Muscle layer of colon (tissue), 2 donors: ENCODE measurements at regions not wholly inside any gene's neighbourhood (a gene's known extent, or its start where the extent isn't known, plus 50 kb on each side); places are given as distances from the start of the nearest gene placed in this dataset.

ENCODE experiments used
- H3K27ac ChIP-seq: one replicate; pipeline ENCODE4 v1.7.0; 2013; ENCODE audit warnings: low read depth, mild to moderate bottlenecking, low read length, moderate library complexity
- H3K27me3 ChIP-seq, 2 donors: one replicate each; pipeline ENCODE4 v1.7.0; 2013; ENCODE audit warnings: low read length in 2 of 2, mild to moderate bottlenecking in 2 of 2; ENCODE audit not compliant: insufficient read depth in 2 of 2, control insufficient read depth in 1 of 2
- H3K36me3 ChIP-seq: one replicate; pipeline ENCODE4 v1.7.0; 2013; ENCODE audit warnings: mild to moderate bottlenecking, low read length; ENCODE audit not compliant: insufficient read depth
- H3K4me1 ChIP-seq: one replicate; pipeline ENCODE4 v1.7.0; 2013; ENCODE audit warnings: mild to moderate bottlenecking, low read length; ENCODE audit not compliant: insufficient read depth
- H3K4me3 ChIP-seq, 2 donors: one replicate each; pipeline ENCODE4 v1.7.0; 2013; ENCODE audit warnings: low read length in 2 of 2, low read depth in 1 of 2, mild to moderate bottlenecking in 1 of 2, moderate library complexity in 1 of 2
- H3K9ac ChIP-seq: one replicate; pipeline ENCODE4 v1.7.0; 2013; ENCODE audit warnings: low read length
- H3K9me3 ChIP-seq: one replicate; pipeline ENCODE4 v1.7.0; 2013; ENCODE audit warnings: mild to moderate bottlenecking, low read length
- donor health status: abdominal sarcoma.
- donor health status: Adenocarcinoma of cecum.

- H3K4me3 ChIP-seq: no peak overlapping the region
- H3K9me3 ChIP-seq: no peaks in the 10 kb centered on the region
- no peak overlapping the region for H3K27ac ChIP-seq
- no peak overlapping the region for H3K9ac ChIP-seq
- H3K4me1 ChIP-seq: peaks cover 43% of the 10 kb centered on the region
- no peaks in the 10 kb centered on the region for H3K27me3 ChIP-seq
- no peaks in the 10 kb centered on the region for H3K36me3 ChIP-seq
These were observed 80.1 kb downstream of the CD164 start for GRCh38 chr6:109302176-109302575.

GRCh38 chr6:109301418-109301817, 80.8 kb downstream of the CD164 start:
- no peak overlapping the region for H3K4me3 ChIP-seq
- H3K9ac ChIP-seq: no peak overlapping the region

GRCh38 chr6:109300874-109301273, 81.4 kb downstream of the CD164 start:
- no peaks in the 10 kb centered on the region for H3K9me3 ChIP-seq
- H3K36me3 ChIP-seq: no peaks in the 10 kb centered on the region
- H3K9ac ChIP-seq: no peak overlapping the region
- H3K27ac ChIP-seq: peak overlapping the region; percentile 64
- no peaks in the 10 kb centered on the region for H3K27me3 ChIP-seq
- H3K4me1 ChIP-seq: peaks cover 51% of the 10 kb centered on the region
- H3K4me3 ChIP-seq: no peak overlapping the region

More at GRCh38 chr6:109301418-109301817, 80.8 kb downstream of the CD164 start:
- H3K27me3 ChIP-seq: no peaks in the 10 kb centered on the region
- no peaks in the 10 kb centered on the region for H3K9me3 ChIP-seq
- peak overlapping the region; percentile 64 for H3K27ac ChIP-seq
- no peaks in the 10 kb centered on the region for H3K36me3 ChIP-seq
- H3K4me1 ChIP-seq: peaks cover 50% of the 10 kb centered on the region

GRCh38 chr6:109299776-109300564, 82.3 kb downstream of the CD164 start:
- H3K27me3 ChIP-seq: no peaks in the 10 kb centered on the region
- peak overlapping the region; percentile 66 for H3K27ac ChIP-seq
- H3K4me3 ChIP-seq: no peak overlapping the region
- no peak overlapping the region for H3K9ac ChIP-seq
- H3K9me3 ChIP-seq: no peaks in the 10 kb centered on the region
- H3K36me3 ChIP-seq: no peaks in the 10 kb centered on the region
- peaks cover 51% of the 10 kb centered on the region for H3K4me1 ChIP-seq

- H3K27me3 ChIP-seq: no peaks in the 10 kb centered on the region
- H3K9ac ChIP-seq: no peak overlapping the region
- H3K4me3 ChIP-seq: no peak overlapping the region
- no peaks in the 10 kb centered on the region for H3K9me3 ChIP-seq
- H3K4me1 ChIP-seq: peaks cover 55% of the 10 kb centered on the region
- H3K36me3 ChIP-seq: no peaks in the 10 kb centered on the region
- peak overlapping the region; percentile 66 for H3K27ac ChIP-seq
These were observed 83.0 kb downstream of the CD164 start for GRCh38 chr6:109299265-109299607.

- H3K27ac ChIP-seq: peak overlapping the region; percentile 66
These were observed 83.5 kb downstream of the CD164 start for GRCh38 chr6:109298605-109299264.

GRCh38 chr6:109297406-109298110, 84.7 kb downstream of the CD164 start:
- Histone ChIP-seq H3K9me3 (no peaks in the 10 kb centered on the region), H3K4me3 (no peak overlapping the region), H3K9ac (no peak overlapping the region), H3K27ac (peak overlapping the region; percentile 27), H3K27me3 (no peaks in the 10 kb centered on the region), H3K36me3 (no peaks in the 10 kb centered on the region), H3K4me1 (peaks cover 65% of the 10 kb centered on the region)

More at GRCh38 chr6:109298605-109299264, 83.5 kb downstream of the CD164 start:
- no peaks in the 10 kb centered on the region for H3K36me3 ChIP-seq
- H3K27me3 ChIP-seq: no peaks in the 10 kb centered on the region
- H3K4me3 ChIP-seq: no peak overlapping the region
- peaks cover 60% of the 10 kb centered on the region for H3K4me1 ChIP-seq
- H3K9ac ChIP-seq: no peak overlapping the region
- H3K9me3 ChIP-seq: no peaks in the 10 kb centered on the region

- peaks cover 64% of the 10 kb centered on the region for H3K4me1 ChIP-seq
- H3K9ac ChIP-seq: no peak overlapping the region
- H3K9me3 ChIP-seq: no peaks in the 10 kb centered on the region
- no peak overlapping the region for H3K27ac ChIP-seq
- no peaks in the 10 kb centered on the region for H3K27me3 ChIP-seq
- H3K4me3 ChIP-seq: no peak overlapping the region
- no peaks in the 10 kb centered on the region for H3K36me3 ChIP-seq
These were observed 85.3 kb downstream of the CD164 start for GRCh38 chr6:109296971-109297372.

GRCh38 chr6:109296452-109296851, 85.8 kb downstream of the CD164 start:
- H3K4me3 ChIP-seq: no peak overlapping the region
- H3K9ac ChIP-seq: no peak overlapping the region
- H3K27me3 ChIP-seq: no peaks in the 10 kb centered on the region
- no peak overlapping the region for H3K27ac ChIP-seq
- no peaks in the 10 kb centered on the region for H3K36me3 ChIP-seq
- no peaks in the 10 kb centered on the region for H3K9me3 ChIP-seq
- H3K4me1 ChIP-seq: peaks cover 59% of the 10 kb centered on the region

GRCh38 chr6:109295774-109296156, 86.5 kb downstream of the CD164 start:
- H3K4me3 ChIP-seq: no peak overlapping the region
- no peak overlapping the region for H3K27ac ChIP-seq
- H3K4me1 ChIP-seq: peaks cover 52% of the 10 kb centered on the region
- no peaks in the 10 kb centered on the region for H3K9me3 ChIP-seq
- no peaks in the 10 kb centered on the region for H3K36me3 ChIP-seq
- H3K27me3 ChIP-seq: no peaks in the 10 kb centered on the region
- no peak overlapping the region for H3K9ac ChIP-seq

GRCh38 chr6:109295109-109295773, 87.0 kb downstream of the CD164 start:
- no peak overlapping the region for H3K9ac ChIP-seq

More at GRCh38 chr6:109295109-109295773, 87.0 kb downstream of the CD164 start:
- Histone ChIP-seq H3K36me3 (no peaks in the 10 kb centered on the region), H3K9me3 (no peaks in the 10 kb centered on the region), H3K4me3 (no peak overlapping the region), H3K27me3 (no peaks in the 10 kb centered on the region), H3K4me1 (peaks cover 48% of the 10 kb centered on the region), H3K27ac (no peak overlapping the region)
